Vagina (tissue), 2 donors: ENCODE measurements at regions not wholly inside any gene's neighbourhood (a gene's known extent, or its start where the extent isn't known, plus 50 kb on each side); places are given as distances from the start of the nearest gene placed in this dataset.
A peak's percentile ranks its signal among the peaks of the same experiment; 100 is the strongest.
"Not testable (repeated sequence)": the region's sequence is repeated elsewhere in the genome, so short reads cannot be mapped to it uniquely, and the experiment has no call there.

ENCODE experiments used
- DNase-seq, 2 donors: peaks; one replicate each; pipeline ENCODE4 v3.0.0-alpha.2; 2017; ENCODE audit errors: extremely low spot score in 2 of 2
- H3K27ac ChIP-seq: fragments of 200-600 bp; sonication (generic); one replicate; pipeline ENCODE4 v1.5.1; 2019
- H3K27me3 ChIP-seq: fragments of 200-600 bp; sonication (generic); one replicate; pipeline ENCODE4 v1.5.1; 2019
- H3K36me3 ChIP-seq, 2 donors: fragments of 200-600 bp; sonication (generic); one replicate each; pipeline ENCODE4 v1.5.1; 2017 to 2019
- H3K4me1 ChIP-seq: fragments of 200-600 bp; sonication (generic); one replicate; pipeline ENCODE4 v1.5.1; 2019
- H3K4me3 ChIP-seq, 2 donors: fragments of 200-600 bp; sonication (generic); 1 replicate in 1 of 2; 2 replicates in 1 of 2; pipeline ENCODE4 v1.5.1; 2016 to 2019
- H3K9me3 ChIP-seq: fragments of 200-600 bp; sonication (generic); one replicate; pipeline ENCODE4 v1.5.1; 2019
- POLR2A ChIP-seq, 2 donors: fragments of 450-650 bp; IDR thresholded peaks; one replicate each; pipeline ENCODE4 v1.6.1; 2017; ENCODE audit warnings: antibody characterized with exemption in 2 of 2, mild to moderate bottlenecking in 2 of 2, moderate library complexity in 2 of 2
- POLR2AphosphoS5 ChIP-seq, 2 donors: sonication (generic); formaldehyde crosslinking; IDR thresholded peaks; one replicate each; pipeline ENCODE4 v1.9.0; 2017; ENCODE audit warnings: antibody characterized with exemption in 2 of 2, mild to moderate bottlenecking in 2 of 2, low read depth in 1 of 2; ENCODE audit not compliant: insufficient read depth in 1 of 2
- intact Hi-C: fragments of 100-400 bp; cut with DNase I; formaldehyde crosslinking; loops from one replicate; pipeline ENCODE4 v1.15.1; 2023
- TF ChIP-seq, protein P1 (sequence below), 3 experiments: fragments of 450-650 bp in 2 of 3; fragments of 200-600 bp in 1 of 3; sonication (generic) in 1 of 3; IDR thresholded peaks; one replicate each; pipeline ENCODE4 v1.5.1; 2017 to 2019; ENCODE audit warnings: antibody characterized with exemption in 3 of 3, mild to moderate bottlenecking in 2 of 3, moderate library complexity in 2 of 3

DNA sequence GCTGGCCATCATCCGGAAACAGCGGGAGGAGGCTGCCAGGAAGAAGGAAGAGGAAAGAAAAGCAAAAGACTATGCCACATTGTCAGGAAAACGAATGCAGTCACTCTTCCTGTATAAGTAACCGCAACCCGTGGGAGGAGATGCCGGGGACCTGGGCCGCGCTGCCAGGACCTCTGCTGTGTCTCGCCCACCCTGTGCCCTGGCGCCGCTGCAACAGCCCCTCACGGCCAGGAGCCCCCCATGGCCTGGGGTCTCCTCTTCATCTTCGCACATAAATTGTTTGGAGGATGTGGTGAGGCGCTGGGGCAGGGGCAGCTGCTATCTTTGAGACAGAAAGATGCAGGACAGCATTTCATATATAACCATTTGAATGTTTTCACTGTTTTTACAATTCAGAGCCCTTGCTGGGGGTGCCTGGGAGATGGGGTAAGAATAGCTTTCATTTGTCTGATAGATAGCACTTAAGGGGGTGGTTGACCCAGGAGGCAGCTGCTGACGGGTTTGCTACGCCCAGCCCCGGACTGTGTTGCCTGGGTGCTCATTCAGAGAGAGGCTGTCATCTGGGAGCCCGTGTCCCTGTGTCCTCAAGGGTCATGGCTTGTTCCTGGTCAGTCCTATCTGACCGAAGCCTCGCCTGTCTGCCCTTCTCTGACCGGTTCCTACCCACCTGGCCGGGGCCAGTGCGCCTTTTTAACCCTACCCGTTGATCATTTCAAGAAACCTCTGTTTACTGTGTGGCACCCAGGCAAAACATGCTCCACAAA is 1067.7 kb upstream of the COX7C start:
- H3K36me3 ChIP-seq, result no peaks in the 10 kb centered on the region
- TF ChIP-seq POLR2AphosphoS5 (IDR thresholded peaks at IDR 0.05; ENCODE audit: insufficient read depth in 1 of 2, low read depth in 1 of 2) (no peak), POLR2A (IDR thresholded peaks at IDR 0.05) (no peak)
- TF ChIP-seq, protein P1, sequence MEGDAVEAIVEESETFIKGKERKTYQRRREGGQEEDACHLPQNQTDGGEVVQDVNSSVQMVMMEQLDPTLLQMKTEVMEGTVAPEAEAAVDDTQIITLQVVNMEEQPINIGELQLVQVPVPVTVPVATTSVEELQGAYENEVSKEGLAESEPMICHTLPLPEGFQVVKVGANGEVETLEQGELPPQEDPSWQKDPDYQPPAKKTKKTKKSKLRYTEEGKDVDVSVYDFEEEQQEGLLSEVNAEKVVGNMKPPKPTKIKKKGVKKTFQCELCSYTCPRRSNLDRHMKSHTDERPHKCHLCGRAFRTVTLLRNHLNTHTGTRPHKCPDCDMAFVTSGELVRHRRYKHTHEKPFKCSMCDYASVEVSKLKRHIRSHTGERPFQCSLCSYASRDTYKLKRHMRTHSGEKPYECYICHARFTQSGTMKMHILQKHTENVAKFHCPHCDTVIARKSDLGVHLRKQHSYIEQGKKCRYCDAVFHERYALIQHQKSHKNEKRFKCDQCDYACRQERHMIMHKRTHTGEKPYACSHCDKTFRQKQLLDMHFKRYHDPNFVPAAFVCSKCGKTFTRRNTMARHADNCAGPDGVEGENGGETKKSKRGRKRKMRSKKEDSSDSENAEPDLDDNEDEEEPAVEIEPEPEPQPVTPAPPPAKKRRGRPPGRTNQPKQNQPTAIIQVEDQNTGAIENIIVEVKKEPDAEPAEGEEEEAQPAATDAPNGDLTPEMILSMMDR (IDR thresholded peaks at IDR 0.05), result no peak
- H3K27ac ChIP-seq, result no peak overlapping the region
- intact Hi-C loops, result no loop called here
- no peak for DNase-seq
- no peaks in the 10 kb centered on the region for H3K27me3 ChIP-seq
- H3K4me3 ChIP-seq, result no peak overlapping the region
- H3K4me1 ChIP-seq, result no peaks in the 10 kb centered on the region
- no peaks in the 10 kb centered on the region for H3K9me3 ChIP-seq

DNA sequence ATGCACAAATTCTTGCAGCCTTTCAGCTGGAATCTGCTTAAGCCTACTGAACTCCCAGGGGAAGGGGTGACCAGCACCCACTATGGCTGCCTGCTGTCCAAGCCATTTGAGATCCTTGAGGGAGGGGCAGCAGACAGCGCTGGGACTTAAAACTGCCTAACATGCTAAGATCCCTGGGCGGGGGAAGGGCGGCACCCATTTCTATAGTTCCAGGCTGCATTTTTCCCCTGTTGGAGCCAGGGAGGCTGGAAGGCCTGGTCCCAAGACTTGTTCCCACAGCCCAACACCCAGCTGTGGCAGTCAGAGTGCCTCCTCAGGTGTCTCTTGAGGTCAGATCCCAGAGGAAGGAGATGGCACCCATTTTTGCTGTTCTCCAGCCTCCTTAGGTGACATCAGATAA is 1061.3 kb upstream of the COX7C start:
- intact Hi-C loops, result no loop called here
- no peak overlapping the region for H3K4me3 ChIP-seq

DNA sequence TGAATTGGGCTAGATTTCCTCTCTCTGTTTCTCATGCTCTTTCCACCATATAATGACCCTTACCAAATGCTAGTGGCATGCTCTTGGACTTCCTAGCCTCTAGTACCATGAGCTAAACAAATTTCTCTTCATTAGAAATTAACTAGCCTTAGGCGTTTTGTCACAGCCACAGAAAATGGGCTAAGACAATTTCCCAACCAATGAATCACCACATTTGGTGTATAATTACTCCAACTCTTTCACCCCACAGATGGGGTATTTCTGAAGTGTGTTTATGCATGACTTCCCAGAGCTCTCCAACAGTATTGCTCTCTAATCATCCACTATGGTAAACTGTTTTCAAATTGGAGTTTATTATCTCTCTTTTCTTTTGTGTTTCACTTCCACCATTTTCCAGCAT is 1041.1 kb upstream of the COX7C start:
- intact Hi-C loops, result no loop called here
- Histone ChIP-seq H3K4me3 (no peak overlapping the region), H3K36me3 (no peaks in the 10 kb centered on the region), H3K9me3 (no peaks in the 10 kb centered on the region), H3K27me3 (no peaks in the 10 kb centered on the region), H3K27ac (no peak overlapping the region), H3K4me1 (no peaks in the 10 kb centered on the region)
- DNase-seq, result no peak
- no peak for TF ChIP-seq POLR2AphosphoS5 (IDR thresholded peaks at IDR 0.05; ENCODE audit: insufficient read depth in 1 of 2, low read depth in 1 of 2)
- TF ChIP-seq, protein P1 (IDR thresholded peaks at IDR 0.05), result no peak
- no peak for TF ChIP-seq POLR2A (IDR thresholded peaks at IDR 0.05)

More for the DNA sequence above, 1061.3 kb upstream of the COX7C start:
- peak in 1 of 2 donors; percentile 82 for DNase-seq
- H3K27me3 ChIP-seq, result no peaks in the 10 kb centered on the region
- no peaks in the 10 kb centered on the region for H3K4me1 ChIP-seq
- H3K36me3 ChIP-seq, result no peaks in the 10 kb centered on the region
- TF ChIP-seq POLR2A (IDR thresholded peaks at IDR 0.05) (no peak), POLR2AphosphoS5 (IDR thresholded peaks at IDR 0.05; ENCODE audit: insufficient read depth in 1 of 2, low read depth in 1 of 2) (no peak)
- TF ChIP-seq, protein P1 (IDR thresholded peaks at IDR 0.05), result no peak
- H3K9me3 ChIP-seq, result no peaks in the 10 kb centered on the region
- H3K27ac ChIP-seq, result no peak overlapping the region

DNA sequence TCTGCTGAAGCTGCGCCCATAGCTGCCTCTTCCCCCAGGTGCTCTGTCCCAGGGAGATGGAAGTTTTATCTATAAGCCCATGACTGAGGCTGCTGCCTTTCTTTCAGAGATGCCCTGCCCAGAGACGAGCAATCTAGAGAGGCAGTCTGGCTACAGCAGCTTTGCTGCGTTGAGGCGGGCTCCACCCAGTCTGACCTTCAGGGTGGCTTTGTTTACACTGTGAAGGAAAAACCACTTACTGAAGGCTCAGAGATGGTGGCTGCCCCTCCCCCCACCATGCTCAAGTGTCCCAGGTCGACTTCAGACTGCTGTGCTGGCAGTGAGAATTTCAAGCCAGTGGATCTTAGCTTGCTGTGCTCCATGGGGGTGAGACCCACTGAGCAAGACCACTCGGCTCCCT is 1029.9 kb upstream of the COX7C start:
- H3K36me3 ChIP-seq, H3K4me1 ChIP-seq, H3K27me3 ChIP-seq, DNase-seq, H3K27ac ChIP-seq, H3K4me3 ChIP-seq, intact Hi-C loops, H3K9me3 ChIP-seq: not testable (repeated sequence)

DNA sequence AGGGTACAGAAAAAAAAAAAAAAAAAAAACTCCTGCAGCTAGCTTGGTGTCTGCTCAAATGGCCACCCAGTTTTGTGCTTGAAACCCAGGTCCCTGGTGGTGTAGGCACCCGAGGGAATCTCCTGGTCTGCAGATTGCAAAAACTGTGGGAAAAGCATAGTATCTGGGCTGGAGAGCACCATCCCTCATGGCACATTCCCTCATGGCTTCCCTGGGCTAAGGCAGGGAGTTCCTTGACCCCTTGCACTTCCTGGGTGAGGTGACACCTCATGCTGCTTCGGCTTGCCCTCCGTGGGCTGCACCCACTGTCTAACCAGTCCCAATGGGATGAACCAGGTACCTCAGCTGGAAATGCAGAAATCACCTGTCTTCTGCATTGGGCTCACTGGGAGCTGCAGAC is 1029.5 kb upstream of the COX7C start:
- intact Hi-C loops, H3K36me3 ChIP-seq: not testable (repeated sequence)

DNA sequence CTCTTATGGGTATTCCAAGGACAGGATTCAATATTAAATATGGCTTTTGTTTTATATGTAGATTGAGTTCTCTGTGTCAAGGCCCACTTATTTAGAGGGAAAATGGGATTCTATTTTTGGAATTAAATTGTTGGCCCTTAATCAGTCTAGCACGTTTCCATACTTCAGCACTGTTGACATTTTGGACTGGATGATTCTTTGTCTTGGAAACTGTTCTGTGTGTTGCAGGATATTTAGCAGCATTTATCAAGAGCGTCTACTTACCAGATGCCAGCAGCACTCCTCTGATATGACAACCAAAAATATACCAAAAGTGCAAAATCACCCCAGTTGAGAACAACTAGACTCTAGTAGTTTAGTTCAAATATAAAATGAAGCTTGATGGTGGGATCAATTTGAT is 1027.0 kb upstream of the COX7C start:
- DNase-seq, result no peak
- TF ChIP-seq POLR2AphosphoS5 (IDR thresholded peaks at IDR 0.05; ENCODE audit: insufficient read depth in 1 of 2, low read depth in 1 of 2) (no peak), POLR2A (IDR thresholded peaks at IDR 0.05) (no peak)
- TF ChIP-seq, protein P1 (IDR thresholded peaks at IDR 0.05), result no peak
- no peaks in the 10 kb centered on the region for H3K27me3 ChIP-seq
- no peaks in the 10 kb centered on the region for H3K9me3 ChIP-seq
- no peaks in the 10 kb centered on the region for H3K36me3 ChIP-seq
- no peak overlapping the region for H3K27ac ChIP-seq
- intact Hi-C loops, result no loop called here
- no peaks in the 10 kb centered on the region for H3K4me1 ChIP-seq
- no peak overlapping the region for H3K4me3 ChIP-seq

More for the DNA sequence above, 1029.5 kb upstream of the COX7C start:
- not testable (repeated sequence) for H3K27me3 ChIP-seq, H3K4me3 ChIP-seq, H3K27ac ChIP-seq, H3K9me3 ChIP-seq, H3K4me1 ChIP-seq, DNase-seq
